GM23248 (cell line): ENCODE measurements at regions not wholly inside any gene's neighbourhood (a gene's known extent, or its start where the extent isn't known, plus 50 kb on each side); places are given as distances from the start of the nearest gene placed in this dataset.
"Not testable (repeated sequence)": the region's sequence is repeated elsewhere in the genome, so short reads cannot be mapped to it uniquely, and the experiment has no call there.

ENCODE experiments used
- EZH2 ChIP-seq: fragments of 200-600 bp; sonication (generic); IDR thresholded peaks from 2 replicates; pipeline ENCODE4 v1.6.1; 2018; ENCODE audit warnings: antibody characterized with exemption, mild to moderate bottlenecking; ENCODE audit not compliant: insufficient read depth, poor library complexity, severe bottlenecking
- EZH2phosphoT487 ChIP-seq: fragments of 200-600 bp; sonication (generic); IDR thresholded peaks from 2 replicates; pipeline ENCODE4 v1.6.1; 2018; ENCODE audit warnings: antibody characterized with exemption, moderate library complexity, mild to moderate bottlenecking, low read depth; ENCODE audit not compliant: insufficient read depth

- not testable (repeated sequence) for TF ChIP-seq EZH2, EZH2phosphoT487
Measured at GRCh38 chr5:122209601-122210000, 80.3 kb downstream of the ZNF474 start.
